ENCODE measurements at regions not wholly inside any gene's neighbourhood (a gene's known extent, or its start where the extent isn't known, plus 50 kb on each side); places are given as distances from the start of the nearest gene placed in this dataset.

DNA sequence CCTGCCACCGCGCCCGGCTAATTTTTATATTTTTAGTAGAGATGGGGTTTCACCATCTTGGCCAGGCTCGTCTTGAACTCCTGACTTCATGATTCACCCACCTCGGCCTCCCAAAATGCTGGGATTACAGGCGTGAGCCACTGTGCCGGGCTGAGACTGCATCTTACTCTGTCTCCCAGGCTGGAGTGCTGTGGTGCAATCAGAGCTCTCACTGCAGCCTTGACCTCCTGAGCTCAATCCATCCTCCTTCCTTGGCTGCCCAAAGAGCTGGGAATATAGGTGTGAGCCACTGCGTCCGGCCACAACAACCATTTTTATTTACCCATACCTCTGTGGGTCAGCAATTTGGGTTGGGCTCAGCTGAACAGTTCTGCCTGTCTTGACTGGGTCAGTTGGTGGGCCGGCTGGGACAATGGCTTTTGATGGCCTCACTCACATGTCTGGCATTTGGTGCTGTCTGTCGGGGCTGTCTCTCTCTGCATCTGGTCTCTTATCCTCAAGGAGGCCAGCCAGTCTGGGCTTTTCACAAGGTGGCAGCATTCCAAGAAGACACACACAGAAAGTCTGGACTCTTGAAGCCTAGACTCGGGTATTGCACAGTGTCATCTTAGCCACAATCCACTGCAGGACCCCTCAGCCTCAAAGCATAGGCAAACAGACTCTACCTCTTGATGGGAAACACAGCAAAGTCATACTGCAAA, 116.8 kb upstream of the GATA6 start:
- TF ChIP-seq, protein P1, sequence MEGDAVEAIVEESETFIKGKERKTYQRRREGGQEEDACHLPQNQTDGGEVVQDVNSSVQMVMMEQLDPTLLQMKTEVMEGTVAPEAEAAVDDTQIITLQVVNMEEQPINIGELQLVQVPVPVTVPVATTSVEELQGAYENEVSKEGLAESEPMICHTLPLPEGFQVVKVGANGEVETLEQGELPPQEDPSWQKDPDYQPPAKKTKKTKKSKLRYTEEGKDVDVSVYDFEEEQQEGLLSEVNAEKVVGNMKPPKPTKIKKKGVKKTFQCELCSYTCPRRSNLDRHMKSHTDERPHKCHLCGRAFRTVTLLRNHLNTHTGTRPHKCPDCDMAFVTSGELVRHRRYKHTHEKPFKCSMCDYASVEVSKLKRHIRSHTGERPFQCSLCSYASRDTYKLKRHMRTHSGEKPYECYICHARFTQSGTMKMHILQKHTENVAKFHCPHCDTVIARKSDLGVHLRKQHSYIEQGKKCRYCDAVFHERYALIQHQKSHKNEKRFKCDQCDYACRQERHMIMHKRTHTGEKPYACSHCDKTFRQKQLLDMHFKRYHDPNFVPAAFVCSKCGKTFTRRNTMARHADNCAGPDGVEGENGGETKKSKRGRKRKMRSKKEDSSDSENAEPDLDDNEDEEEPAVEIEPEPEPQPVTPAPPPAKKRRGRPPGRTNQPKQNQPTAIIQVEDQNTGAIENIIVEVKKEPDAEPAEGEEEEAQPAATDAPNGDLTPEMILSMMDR (IDR thresholded peaks at IDR 0.05): no peak
- TF ChIP-seq POLR2AphosphoS5 (IDR thresholded peaks at IDR 0.05): no peak

All from stomach (tissue), 4 donors.